ENCODE measurements at regions not wholly inside any gene's neighbourhood (a gene's known extent, or its start where the extent isn't known, plus 50 kb on each side); places are given as distances from the start of the nearest gene placed in this dataset.

DNA sequence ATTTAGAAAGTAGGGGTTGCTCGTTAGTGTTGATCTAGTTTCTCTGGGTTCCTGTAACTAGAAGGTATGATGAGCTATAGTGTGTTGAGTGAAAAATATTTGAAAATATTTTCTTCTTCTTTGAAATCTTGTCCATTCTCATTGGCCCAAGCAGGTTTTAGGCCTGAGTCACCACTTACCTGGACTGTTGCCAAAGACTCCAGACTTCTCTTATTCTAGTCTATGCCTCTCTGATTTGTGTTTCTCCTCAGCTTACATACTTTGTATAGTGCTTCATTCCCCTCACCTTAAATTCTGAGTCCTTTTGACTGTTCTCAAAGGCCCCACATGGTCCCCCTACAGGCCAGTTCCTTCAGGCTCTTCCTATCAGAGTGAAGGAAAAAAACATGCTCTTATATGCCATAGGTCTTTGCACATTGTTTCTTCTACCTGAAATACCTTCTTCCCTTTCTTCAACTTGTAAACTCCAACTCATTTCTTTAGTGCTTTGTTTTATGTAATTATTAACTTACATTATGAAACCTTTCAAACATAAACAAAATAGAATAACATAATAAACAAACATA, 258.2 kb downstream of the PPP1R2C start:
- peak; percentile 54 for DNase-seq (ENCODE audit: low spot score)

DNA sequence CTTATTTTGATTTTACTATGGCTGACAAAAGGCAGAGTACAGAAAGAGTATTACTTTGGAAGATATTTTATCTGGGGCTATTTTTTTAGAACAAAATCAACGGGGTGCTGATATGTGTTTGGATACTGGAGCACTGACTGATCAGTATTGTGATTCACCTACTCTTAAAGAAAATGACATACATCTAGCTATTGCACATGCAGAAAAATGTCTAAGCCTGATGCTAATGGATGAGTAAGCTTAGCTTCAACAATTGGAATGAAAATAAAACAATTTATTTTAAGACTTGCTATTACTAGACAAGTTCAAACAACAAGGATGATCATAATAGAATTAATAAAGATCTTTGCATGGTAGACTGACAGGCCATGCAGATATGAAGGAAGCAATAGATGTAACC, 262.0 kb downstream of the PPP1R2C start:
- no peak for DNase-seq (ENCODE audit: low spot score)

DNA sequence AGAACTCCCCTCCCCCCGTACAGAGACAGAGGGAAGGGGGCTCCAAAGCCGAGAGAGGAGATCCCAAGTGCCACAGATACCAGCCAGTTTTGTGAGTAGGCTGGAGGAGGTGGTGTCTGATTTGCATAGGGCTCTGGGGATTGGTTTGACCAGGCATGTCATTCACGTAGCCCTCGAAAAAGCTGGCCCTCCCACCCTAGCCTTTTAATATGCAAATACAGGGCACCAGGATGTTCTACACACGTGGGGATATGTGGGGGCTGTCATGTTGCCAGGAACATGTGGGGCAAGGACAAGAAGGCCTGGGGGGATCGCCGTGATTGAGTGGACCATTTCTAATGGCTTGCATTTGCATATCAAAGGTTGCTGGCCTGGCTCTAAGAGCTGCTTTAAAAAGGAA, 272.9 kb downstream of the PPP1R2C start:
- no peak for DNase-seq (ENCODE audit: low spot score)

DNA sequence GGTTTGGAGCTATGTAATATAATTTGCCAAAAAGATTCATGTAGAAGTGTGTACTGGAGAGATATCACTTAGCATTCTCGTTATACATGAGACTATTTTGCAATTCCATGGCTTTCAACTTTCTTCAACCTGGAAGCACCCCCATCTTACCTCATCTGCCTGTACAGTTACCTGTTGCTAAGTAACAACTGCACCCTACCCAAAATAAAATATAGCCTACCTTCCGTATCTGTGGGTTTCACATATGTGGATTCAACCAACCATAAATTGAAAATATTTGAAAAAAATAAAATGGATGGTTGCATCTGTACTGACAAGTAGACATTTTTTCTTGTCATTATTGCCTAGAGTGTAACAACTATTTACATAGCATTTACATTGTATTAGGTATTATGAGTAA, 278.3 kb downstream of the PPP1R2C start:
- no peak for DNase-seq (ENCODE audit: low spot score)

DNA sequence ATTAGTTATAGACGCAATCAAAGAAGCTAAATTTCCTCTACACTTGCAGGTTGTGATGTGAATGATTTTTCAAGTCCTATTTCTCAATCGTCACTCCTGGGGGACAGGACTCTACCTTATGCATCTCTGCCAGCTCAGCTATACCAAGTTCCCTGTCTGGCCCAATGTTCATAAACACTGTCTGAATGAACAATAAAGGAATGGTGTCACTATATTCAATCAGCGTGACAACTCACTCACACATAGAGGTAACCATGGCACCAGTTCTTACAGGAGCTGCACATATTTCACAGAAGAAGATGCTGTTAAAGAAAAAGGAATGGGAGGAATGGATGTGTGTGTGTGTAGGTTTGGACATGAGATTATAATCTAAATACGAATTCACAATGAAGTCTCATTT, 280.6 kb downstream of the PPP1R2C start:
- no peak for DNase-seq (ENCODE audit: low spot score)

DNA sequence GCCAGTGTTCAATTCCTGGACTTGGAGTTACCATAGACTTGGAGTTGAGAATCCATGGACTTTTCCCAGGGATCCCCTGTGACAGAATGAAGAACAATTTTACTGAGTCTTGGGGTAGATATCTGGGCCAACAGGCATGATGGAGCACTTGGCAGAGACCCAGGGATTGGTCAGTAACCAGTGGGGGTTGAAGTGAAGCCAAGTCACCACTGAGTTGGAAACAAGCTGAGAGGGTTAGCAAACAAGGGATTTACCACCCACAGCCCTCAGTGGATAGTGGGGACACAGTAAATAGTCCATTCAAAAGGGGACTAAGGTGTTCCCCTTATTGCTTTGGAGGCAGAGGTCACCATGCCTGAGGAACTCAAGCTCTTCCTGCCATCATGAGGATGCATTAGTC, 281.7 kb downstream of the PPP1R2C start:
- DNase-seq (ENCODE audit: low spot score) = no peak

DNA sequence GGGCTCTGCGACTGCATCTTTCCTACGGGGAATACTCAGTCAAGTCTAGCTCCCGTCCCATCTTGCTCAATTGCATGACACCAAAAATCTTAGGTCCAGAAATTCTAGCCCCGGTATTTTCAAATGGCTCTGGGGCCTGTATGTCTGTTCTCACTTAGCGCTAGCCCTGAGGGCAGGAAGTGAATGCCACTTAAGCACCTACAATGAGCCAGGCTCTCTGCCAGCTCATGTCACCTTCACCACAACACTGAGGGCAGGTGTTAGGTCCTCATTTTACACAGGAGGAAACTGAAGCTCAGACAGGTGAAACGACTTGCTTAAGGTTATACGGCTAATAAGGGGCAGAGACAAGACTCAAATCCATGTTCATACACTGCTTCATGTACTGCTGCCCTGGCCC, 282.8 kb downstream of the PPP1R2C start:
- no peak for DNase-seq (ENCODE audit: low spot score)

DNA sequence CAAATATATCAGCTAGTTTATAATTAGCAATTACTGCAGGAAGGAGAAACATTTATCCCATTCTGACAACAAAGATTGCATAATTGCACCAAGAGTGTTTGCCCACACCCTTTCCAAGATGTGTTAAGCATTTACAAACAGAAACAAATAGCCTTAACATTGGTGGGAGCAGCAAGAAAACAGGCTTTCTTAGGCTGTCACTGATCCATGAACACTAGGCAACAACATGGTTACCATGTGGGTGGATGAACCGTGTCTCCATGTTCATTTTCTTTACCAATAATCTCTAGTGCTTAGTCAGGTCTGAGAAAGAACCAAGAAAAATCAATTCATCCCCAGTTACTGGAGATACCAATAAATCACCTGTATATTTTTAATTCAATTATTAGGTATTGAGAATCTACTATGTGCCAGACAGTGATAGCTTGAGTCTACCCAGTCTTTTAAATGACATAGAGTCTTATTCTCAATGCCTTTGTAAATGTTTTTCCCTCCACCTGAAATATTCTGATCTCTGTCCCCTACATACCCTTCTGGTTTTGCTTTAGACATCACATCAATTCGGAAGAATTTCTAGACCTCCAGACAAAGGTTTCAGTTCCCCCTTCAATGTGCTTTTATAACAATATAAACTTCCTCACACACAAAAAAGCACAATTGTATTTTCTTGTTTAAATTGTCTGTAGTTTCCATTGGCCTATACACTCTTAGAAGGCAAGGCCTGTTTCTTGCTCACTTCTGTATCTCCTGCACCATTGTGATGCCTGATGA, 286.6 kb downstream of the PPP1R2C start:
- no peak for DNase-seq (ENCODE audit: low spot score)

DNA sequence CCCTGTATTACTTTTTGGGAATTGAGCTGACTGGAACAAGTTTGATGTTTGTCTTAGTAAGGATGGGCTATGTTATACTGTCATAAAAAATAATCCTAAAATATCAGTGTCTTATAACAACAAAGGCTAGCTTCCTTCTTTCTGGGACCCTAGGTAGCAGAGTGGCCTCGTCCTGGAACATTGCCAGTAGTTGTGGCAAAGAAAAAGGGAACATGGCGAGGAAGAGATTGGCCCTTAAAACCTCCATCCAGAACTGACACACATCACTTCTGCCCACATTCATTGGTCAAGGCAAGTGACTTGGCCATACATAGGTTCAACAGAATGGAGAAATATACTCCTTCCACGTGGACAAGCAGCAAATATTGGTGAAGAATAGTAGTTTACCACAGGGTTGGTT, 287.9 kb downstream of the PPP1R2C start:
- DNase-seq (ENCODE audit: low spot score) = no peak

DNA sequence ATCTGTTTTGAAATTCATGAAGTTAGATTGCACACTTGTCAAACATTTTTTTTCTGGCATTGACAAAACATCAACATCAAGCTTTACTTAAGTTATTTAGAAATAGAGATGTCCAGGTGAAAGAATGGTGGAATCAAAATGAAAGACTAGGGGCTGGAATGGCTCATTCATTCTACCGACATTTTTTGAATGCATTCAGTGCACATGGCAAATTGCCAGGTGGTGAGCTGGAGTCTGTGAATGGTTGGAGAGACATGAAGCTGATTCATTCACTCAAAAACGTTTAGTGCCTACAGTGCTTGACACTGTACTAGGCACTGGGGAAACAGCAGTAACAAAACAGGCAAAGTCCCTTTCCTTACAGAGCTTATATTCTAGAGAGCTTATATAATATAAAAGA, 292.4 kb downstream of the PPP1R2C start:
- DNase-seq (ENCODE audit: low spot score) = no peak

DNA sequence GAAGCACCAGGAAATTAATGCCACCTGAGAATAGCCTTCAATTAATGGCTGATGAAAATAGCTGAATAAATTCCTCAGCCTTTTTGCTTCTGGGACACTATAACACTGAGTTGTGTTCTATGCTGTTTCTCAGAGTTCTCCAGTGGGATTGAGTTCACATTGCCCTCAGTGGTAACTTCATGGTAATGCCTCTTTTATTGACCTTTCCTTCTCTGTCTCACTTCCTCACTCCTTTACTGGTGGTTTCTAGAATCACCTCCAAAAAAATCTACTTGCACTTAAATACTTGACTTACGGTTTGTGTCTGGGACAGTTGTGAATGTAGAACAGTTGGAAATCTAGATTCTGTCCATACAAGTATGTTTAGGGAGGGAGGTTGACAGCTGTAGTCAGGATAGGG, 293.7 kb downstream of the PPP1R2C start:
- DNase-seq (ENCODE audit: low spot score) = no peak

DNA sequence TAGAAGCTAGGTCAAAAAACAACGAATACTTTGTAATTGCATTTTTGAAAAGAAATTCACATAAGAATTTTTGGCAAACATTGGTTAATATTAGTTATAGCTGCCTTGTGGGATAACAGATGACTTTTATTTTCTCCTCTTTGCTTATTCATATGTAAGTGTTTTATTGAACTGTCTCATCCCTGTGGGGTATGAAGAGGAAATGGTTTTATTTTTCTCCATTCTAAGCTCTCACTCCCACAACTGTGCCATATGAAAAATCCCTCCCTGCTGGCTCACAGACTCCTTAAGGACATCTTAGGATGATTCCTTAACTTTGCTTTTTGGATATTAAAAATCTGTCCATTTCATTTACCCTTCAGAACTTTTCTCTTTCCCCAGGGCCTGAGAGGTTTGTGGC, 300.6 kb downstream of the PPP1R2C start:
- no peak for DNase-seq (ENCODE audit: low spot score)

DNA sequence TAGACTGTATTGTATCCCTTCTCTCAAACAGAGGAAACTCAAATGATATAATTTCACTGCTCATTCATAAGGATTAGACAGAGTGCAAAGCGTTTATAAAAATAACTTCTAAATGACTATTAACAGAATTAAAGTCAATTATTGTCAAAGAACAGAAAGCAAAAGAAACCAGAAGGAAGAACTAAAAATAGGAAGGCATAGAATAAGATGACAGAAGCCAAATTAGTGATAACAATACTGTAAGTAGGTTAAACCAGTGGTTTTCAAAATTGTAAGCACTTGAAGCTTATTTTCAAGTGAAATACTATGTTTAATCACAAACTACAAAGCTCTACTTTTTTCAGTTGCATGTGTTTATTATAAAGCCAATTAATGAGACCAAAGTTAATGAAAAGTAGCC, 305.2 kb downstream of the PPP1R2C start:
- no peak for DNase-seq (ENCODE audit: low spot score)

DNA sequence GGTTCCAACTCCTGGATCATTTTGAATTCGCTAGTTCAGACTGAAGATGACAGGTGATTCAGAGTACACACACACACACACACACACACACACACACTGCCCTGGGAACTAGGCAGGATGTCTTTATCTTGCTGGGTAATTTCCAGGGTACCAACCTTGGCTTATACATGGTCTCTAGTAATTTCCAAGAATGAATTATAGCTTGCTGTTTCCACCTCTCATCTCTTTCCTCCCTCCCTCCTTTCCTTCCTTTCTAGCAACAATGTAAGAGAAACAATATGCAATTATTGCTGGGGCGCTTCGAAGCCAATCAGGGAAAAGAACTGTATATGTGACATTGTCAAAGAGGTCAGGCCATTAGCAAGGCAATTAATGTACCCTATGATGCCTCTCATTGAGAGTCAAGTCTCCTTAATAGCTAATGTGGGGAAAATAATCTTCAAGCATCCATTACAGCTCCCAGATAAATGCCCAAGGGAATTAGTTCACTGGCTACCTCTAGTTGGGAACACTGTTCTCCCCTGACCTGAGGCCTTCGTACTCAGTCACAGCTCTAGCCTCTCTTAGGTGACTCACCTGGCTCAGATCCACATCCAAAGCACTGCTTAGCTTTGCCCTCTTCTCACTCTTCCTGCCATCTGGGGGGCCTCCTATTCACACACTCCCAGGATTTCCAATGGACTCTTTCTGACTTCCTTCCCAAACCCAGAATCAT, 311.5 kb downstream of the PPP1R2C start:
- no peak for DNase-seq (ENCODE audit: low spot score)

DNA sequence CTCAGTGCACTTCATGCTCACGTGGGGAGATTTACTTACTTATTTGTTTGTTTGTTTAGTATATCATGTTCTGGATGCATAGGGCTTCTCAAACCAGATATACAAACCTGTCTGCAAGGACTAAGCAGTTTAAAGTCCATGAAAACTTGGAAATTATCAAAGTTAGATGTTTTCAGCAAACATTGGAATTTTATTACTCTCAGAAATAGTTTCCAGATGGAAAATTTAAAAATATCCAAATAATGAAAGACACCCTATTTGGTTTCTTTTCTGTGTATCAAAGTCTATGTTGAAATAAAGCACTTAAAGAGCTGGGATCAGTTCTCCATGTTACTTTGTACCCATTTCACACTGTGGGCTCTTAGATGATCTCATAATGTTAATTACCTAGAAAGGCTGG, 312.1 kb downstream of the PPP1R2C start:
- DNase-seq (ENCODE audit: low spot score) = no peak

DNA sequence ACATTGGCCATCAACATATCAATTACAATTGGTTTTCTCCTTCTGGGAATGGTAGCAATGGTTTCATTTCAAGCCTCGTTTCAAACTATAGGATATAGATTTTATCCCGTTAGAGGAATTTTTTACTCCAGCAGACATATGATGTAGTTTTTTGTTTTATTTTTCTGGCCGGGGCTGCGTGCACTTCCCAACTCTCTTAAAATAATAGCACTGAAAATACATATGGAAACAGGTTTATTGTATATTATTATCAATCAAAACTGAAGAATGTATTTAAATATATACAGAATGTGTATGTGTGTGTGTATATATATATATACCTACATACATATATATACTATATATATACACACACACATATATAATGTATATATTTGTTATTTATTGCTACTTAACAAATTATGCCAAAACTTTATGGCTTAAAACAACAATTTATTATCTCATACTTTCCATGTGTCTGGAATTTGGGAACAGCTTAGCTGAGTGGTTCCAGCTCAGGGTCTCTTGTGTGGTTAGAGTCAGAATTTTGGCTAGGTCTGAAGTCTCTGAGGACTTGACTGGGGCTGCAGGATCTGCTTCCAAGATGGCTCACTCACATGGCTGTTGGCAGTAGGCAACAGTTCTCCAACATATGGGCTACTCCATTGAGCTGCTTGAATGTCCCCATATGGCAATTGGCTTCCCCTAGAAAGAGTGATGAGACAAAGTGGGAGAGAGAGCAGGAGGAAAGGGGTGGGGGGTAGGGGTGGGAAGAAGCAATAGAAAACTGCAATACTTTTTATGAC, 314.1 kb downstream of the PPP1R2C start:
- DNase-seq (ENCODE audit: low spot score) = no peak

DNA sequence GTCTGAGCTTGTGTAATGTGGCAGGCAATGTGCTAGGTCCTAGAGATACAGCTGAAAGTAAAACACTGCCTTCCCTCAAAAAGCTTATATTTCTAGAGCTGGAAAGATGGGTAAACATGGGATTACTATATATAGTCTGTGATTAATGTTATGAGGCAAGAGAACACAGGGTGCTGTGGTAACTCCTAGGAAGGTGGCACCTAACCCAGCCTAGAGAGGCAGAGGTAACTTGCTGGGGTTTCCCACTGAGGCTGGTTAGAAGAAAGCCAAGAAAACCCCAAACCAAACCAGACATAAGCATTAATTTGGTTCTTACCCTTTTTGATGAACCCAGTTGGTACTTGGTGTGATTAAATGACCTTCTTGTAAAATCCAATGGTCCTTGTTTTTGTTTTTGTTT, 315.0 kb downstream of the PPP1R2C start:
- DNase-seq (ENCODE audit: low spot score) = no peak

DNA sequence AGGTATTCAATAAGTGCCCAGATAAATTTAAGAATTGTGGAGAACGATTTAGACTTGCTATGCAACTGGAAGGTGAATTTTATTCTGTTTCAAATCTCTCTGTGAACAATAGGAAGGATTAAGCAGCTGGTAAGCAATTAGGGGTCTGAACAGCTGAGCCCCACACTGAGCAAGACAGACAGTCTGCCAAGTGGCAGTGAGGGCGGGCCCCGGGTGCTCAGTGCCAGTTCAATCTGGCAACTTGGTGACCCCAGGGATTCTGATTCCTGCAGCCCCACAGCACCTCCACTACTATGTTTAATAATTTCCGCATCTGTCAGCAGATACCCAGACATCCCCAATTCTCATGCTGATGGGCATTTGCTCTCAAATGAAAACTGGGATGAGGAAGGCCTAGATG, 317.3 kb downstream of the PPP1R2C start:
- DNase-seq (ENCODE audit: low spot score) = no peak

DNA sequence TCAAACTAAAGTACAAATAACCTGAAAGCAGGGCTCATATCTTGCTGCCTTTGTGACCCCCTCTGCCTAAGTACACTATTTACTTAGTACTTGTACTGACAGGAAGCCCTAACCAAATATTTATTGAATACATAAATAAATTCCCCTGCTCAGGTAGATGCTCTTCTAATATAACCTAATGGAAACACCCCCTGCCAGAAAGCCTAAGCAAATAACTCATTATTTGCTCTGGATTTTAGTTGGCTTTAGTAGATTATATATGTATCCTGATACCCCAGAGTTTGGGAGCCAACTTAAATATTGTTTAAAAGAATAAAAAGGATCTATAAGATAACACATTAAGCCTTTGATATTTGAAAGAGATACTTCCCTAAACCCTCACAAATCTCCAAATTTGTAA, 318.2 kb downstream of the PPP1R2C start:
- DNase-seq (ENCODE audit: low spot score) = no peak

DNA sequence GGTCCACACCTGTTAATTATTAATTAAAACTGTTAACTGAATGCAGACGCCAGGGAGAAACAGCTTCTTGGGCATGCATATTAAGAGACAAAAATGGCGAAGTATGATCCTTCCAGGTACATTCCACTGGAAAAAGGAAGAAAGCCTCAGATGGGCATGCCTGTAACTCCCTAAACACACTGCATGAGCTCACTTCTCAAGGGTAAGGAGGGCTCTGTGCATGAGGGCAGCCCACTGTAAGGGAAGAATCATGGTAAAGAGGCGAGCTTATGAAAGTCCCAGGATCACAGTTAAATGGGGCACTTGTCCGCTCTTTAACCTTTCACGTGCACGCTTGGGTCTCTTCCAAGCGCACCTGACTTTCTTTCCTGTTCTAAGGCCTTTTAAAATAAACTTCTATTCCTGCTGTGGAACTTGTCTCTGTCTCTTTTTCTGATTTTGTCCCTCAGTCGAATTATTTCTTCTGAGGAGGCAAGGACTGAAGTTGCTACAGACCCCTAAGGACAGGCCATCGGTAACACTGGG, 321.7 kb downstream of the PPP1R2C start:
- no peak for DNase-seq (ENCODE audit: low spot score)

DNA sequence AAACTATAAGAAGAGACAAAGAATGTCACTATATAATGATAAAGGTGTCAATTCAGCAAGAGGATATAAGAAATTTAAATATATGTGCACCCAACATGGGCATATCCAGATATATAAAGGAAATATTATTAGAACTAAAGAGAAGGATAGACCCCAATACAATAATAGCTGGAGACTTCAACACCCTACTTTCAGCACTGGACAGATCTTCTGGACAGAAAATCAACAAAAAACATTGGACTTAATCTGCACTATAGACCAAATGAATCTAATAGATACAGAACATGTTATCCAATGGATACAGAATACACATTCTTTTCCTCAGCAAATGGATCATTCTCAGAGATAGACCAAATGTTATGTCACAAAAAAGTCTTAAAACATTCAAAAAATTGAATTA, 327.7 kb downstream of the PPP1R2C start:
- DNase-seq (ENCODE audit: low spot score) = no peak

DNA sequence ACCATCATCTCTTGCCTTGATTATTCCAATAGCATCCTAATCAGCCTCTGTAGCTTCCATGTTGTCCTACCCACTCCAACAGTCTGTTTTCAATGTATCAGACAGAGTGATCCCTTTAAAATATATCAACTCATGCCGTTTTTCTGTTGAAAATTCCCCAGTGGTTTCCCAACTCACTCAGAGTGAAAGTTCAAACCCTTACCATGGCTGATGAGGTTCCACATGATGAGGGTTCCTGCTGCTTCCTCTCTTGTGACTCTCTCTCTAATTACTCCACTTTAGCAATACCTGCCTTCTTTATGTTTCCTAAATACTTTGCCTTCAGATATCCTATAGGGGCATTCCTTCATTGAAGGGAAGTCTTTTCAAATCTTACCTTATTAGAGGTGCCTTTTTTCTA, 334.7 kb downstream of the PPP1R2C start:
- no peak for DNase-seq (ENCODE audit: low spot score)

DNA sequence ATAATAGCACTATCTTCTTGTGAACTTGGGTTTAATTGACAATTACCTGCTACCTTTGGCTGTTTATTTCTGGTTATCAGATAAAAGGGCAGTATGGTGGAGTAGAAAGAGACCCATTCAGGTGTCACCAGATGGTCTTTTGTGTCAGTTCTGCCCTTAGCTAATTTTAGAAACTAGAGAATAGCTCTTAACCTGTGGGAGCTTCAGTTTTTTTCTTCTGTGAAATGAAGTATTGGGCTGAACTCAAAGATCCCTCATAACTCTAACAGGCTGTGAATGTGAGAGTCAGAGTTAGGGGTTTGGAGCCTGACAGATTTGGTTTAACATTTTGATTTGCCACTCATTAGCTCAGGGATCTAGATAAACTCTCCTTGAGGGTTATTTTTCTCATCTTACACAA, 335.2 kb downstream of the PPP1R2C start:
- DNase-seq (ENCODE audit: low spot score) = no peak
